Transverse colon (tissue), 4 donors: ENCODE measurements at regions not wholly inside any gene's neighbourhood (a gene's known extent, or its start where the extent isn't known, plus 50 kb on each side); places are given as distances from the start of the nearest gene placed in this dataset.

Source experiments
- POLR2A ChIP-seq: fragments of 450-650 bp; IDR thresholded peaks from one replicate; pipeline ENCODE4 v1.6.1; 2016; ENCODE audit warnings: antibody characterized with exemption, mild to moderate bottlenecking, moderate library complexity
- POLR2AphosphoS5 ChIP-seq, 3 donors: sonication (generic); formaldehyde crosslinking; IDR thresholded peaks; one replicate each; pipeline ENCODE4 v1.6.1; 2016; ENCODE audit warnings: antibody characterized with exemption in 3 of 3
- TF ChIP-seq, protein P1 (sequence below), 5 experiments: fragments of 200-600 bp in 3 of 5; fragments of 450-650 bp in 2 of 5; sonication (generic) in 3 of 5; IDR thresholded peaks; 1 replicate in 2 of 5; 2 replicates in 3 of 5; pipeline ENCODE4 v1.5.1; 2016 to 2017; ENCODE audit warnings: antibody characterized with exemption in 5 of 5, inconsistent platforms in 3 of 5, mild to moderate bottlenecking in 2 of 5, moderate library complexity in 1 of 5

DNA sequence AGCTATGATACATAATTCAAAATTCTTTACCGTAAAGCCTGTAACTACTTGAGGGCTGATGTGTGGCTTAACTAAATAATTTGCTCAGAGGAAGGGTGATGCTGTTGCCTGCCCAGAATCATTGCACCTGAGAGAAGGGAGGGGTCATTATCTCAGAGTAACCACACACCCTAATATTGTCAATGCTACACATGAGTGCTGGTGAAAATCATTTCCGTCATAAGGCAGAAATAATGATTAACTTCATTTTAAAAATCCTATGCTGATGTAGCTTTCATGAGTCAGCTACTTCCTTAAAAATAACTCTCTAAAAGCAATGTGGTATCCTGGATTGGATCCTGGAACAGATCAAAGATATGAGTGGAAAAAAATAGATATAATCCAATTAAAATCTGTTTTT, 146.4 kb upstream of the FAM83B start:
- TF ChIP-seq POLR2A (no peak), POLR2AphosphoS5 (IDR thresholded peaks at IDR 0.05) (no peak)
- TF ChIP-seq, protein P1, sequence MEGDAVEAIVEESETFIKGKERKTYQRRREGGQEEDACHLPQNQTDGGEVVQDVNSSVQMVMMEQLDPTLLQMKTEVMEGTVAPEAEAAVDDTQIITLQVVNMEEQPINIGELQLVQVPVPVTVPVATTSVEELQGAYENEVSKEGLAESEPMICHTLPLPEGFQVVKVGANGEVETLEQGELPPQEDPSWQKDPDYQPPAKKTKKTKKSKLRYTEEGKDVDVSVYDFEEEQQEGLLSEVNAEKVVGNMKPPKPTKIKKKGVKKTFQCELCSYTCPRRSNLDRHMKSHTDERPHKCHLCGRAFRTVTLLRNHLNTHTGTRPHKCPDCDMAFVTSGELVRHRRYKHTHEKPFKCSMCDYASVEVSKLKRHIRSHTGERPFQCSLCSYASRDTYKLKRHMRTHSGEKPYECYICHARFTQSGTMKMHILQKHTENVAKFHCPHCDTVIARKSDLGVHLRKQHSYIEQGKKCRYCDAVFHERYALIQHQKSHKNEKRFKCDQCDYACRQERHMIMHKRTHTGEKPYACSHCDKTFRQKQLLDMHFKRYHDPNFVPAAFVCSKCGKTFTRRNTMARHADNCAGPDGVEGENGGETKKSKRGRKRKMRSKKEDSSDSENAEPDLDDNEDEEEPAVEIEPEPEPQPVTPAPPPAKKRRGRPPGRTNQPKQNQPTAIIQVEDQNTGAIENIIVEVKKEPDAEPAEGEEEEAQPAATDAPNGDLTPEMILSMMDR (IDR thresholded peaks at IDR 0.05): no peak
